Left renal pelvis (tissue), 4 donors: ENCODE measurements at regions not wholly inside any gene's neighbourhood (a gene's known extent, or its start where the extent isn't known, plus 50 kb on each side); places are given as distances from the start of the nearest gene placed in this dataset.

Experiments
- DNase-seq, 4 donors: peaks; one replicate each; pipeline ENCODE4 v3.0.0-alpha.2; 2013; ENCODE audit warnings: low read depth in 4 of 4, low spot score in 3 of 4

DNA sequence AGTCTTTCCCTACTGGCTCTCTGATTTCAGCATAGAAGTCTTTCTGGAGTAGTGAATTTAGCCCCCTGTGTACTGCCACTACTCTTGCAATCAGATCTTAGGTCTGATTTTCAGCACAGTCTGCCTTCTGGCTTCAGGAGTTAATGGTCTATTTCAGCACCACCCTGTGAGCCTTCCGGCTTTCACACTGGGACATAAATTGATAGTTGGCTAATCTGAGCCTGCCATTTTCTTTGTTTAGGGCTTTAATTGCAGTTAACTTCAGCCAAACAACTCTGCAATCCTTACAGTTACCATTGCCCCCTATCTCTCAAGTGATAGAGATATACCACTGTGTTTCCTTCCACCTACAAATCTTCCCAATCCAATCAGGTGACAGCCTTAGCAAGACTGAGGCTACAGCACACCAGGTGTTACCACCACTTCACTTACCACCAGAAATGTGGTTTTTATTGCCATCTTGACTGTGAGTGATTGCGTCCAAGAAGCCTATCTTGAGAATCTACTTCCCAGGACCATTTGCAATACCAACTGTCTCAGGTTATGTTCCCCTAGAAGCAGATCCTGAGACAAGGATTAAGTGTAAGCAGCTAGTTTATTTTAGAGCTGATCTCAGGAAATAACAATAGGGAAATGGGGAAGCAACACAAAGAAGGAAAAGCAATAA, 51.9 kb upstream of the NEK6 start:
- no peak for DNase-seq

DNA sequence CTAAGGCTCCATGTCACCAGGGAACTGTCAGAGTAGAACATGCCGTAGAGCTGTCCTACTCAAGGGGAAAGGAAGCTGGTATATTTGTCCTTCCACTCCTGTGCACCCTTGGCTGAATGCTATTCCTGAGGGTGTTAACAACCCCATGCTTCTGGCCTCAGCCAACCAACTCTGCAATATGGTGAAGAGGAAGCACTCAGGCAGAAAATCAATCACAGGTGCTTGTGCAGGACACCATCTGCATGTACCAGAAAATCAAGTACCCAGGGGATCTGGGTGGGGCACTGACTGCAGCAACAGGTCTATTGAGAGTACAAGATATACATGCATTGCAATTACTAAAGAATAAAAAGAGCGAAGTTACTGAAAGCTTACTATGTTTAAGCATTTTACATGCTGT, 51.4 kb upstream of the NEK6 start:
- no peak for DNase-seq
